GM19463 (cell line): ENCODE measurements at regions not wholly inside any gene's neighbourhood (a gene's known extent, or its start where the extent isn't known, plus 50 kb on each side); places are given as distances from the start of the nearest gene placed in this dataset.
"Not testable (repeated sequence)": the region's sequence is repeated elsewhere in the genome, so short reads cannot be mapped to it uniquely, and the experiment has no call there.

Experiments
- ATAC-seq: cut with Tn5 transposase; IDR thresholded peaks from one replicate; pipeline ENCODE4 v1.9.1; 2021; ENCODE audit warnings: mild to moderate bottlenecking, moderate library complexity; ENCODE audit not compliant: unreplicated experiment

DNA sequence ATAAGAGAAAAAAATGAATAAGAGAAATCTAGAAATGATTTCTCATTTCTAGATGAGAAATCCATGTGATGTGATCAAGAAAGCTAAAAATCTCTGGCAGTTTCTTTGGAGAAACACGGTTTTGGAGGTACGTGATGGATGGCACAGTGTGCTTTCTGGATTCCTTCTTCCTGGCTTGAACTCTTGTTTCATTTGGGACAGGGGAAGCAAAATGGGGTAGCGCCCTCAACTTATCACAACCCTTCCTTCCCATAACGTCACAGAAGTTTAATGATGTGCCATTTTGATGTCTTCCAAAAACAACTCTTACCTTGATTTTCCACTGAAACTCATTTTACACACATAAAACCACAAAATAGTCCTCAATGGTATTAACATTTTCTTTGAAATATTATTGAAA, 1037.3 kb downstream of the ROBO2 start:
- ATAC-seq: no peak

DNA sequence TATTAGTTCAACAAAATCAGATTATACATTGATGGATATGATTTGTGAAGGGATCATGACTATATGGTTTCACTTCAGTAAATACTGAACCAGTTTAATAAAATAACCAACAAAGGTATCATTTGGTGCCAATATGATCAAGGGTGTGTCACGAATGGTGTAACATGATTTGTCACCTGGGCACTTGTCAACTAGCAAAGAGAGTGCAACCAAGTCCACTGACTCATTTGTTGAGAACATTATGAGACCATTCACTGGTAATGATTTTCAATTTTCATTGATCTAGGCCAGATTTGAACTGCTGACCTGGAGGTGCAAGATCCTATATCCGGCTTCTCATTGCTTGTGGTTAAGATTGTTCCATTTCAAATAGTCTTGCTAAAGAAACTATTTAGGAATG, 1037.9 kb downstream of the ROBO2 start:
- ATAC-seq: no peak

DNA sequence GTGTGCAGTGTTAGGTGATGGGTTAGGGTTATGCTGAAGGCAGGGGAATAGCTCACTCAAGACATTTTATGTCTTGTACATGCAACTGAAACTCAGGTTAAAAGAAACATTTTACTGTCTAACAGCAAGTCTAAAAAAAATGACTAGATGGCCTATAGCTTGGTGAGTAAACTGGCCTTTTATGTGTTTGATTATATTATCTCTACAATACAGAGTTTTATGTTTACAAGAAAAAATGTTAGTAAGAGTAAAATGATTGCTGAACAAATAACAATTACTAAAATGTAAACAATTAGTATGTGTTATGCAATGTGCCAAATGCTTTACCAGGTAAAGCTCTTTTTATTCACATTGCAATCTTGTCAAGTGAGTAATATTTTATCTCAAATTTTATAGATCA, 1039.6 kb downstream of the ROBO2 start:
- ATAC-seq: no peak

DNA sequence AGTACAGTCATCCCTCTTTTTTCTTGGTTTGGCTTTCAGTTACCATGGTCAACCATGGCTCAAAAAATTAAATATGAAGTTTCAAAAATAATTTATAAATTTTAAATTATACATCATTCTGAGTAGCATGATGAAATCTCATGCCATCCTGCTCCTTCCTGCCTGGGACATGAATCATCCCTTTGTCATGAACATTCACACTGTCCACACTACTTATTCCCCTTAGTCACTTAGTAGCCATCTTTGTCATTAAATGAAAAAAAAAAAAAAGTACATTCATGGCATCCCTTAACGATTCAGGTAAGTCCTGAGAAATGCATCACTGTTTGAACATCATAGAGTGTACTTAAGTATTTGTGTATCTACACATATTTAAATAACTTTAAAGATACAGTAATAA, 1046.3 kb downstream of the ROBO2 start:
- ATAC-seq: no peak

DNA sequence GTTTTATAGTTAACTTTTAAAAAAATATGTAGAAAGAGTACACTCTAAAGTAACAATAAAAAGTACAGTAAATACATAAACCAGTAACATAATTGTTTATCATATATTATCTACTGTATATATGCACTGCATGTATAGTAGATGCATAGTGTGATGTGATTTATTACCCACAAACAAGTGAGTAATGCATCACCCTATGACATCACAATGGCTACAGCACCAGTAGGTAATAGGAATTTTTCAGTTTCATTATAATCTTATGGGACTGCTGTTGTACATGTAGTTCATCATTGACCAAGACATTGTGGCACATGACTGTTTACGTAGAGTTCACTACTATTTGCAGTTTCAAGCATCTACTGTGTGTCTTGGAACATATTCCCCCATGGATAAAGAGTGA, 1047.2 kb downstream of the ROBO2 start:
- ATAC-seq: no peak

DNA sequence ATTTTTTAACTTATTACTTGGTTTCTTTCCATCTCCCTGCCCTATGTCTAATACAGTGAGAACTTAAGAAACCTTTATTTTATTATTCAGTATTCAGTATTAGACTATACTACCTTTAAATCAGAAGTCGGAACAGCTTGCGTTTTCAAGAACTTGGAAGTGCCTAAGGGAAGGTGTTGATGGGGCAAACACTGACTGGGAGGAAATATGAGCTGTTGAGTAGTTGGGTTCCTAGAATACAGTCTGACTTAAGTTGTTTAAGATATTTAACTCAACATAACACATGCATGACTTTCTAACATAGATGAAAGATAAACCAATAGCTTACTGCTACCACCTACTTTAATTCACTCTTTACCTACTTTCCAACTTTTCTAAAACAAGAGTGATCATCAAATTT, 1048.1 kb downstream of the ROBO2 start:
- ATAC-seq: no peak

DNA sequence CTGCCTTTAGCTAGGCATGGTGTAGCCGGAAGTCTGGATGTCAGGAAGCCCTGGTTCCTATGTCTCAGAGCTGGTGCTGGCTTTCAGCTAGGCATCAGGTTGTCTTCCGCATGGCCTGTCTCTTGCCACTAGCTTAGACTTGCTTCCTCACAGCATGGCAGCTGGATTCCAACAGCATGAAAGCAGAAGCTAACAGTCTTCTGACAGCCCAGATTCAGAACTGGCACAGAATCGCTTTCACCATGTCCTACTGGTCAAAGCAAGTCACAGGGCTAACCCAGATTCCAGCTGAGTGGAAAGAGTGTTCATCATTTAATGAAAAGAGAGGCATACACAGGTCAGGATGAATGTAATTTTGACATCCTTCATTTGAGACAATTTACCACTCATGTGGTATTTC, 1050.5 kb downstream of the ROBO2 start:
- ATAC-seq: no peak

DNA sequence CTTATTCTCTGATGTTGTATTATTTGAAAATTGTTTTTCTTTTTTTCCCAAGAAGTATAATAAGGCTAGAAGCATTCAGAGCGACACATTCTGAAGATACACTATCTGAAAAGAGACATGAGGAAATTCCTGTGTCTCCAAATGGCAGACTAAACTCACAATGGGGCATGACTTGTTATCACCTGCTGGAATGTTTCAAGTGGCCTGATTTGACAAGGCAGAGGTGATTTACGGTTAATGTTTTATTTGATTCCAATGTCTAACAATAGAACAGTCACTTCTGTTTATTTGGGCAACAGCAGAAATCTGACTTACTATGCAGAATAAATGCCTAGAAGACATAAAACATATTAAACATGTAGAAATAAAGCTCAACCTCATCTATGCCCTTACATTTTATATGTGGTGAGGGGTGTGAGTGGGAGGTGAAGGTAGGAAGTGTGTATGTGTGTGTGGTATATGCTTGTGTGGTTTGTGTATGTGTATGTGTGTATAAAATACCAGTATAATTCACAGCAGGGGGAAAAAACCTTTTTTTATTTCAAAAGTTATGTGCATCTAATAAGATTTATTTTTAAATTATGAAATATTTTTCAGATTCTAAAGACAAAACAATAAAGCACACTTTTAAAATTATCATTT, 1051.7 kb downstream of the ROBO2 start:
- no peak for ATAC-seq

DNA sequence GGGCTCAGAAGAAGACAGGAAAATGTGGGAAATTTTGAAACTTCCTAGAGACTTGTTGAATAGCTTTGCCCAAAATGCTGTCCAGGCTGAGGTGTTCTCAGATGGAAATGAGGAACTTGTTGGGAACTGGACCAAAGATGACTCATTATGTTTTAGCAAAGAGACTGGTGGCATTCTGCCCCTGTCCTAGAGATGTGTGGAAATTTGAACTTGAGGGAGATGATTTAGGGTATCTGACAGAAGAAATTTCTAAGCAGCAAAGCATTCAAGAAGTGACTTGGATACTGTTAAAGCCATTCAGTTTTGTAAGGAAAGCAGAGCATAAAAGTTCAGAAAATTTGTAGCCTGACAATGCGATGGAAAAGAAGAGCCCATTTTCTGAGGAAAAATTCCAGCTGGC, 1052.7 kb downstream of the ROBO2 start:
- not testable (repeated sequence) for ATAC-seq

DNA sequence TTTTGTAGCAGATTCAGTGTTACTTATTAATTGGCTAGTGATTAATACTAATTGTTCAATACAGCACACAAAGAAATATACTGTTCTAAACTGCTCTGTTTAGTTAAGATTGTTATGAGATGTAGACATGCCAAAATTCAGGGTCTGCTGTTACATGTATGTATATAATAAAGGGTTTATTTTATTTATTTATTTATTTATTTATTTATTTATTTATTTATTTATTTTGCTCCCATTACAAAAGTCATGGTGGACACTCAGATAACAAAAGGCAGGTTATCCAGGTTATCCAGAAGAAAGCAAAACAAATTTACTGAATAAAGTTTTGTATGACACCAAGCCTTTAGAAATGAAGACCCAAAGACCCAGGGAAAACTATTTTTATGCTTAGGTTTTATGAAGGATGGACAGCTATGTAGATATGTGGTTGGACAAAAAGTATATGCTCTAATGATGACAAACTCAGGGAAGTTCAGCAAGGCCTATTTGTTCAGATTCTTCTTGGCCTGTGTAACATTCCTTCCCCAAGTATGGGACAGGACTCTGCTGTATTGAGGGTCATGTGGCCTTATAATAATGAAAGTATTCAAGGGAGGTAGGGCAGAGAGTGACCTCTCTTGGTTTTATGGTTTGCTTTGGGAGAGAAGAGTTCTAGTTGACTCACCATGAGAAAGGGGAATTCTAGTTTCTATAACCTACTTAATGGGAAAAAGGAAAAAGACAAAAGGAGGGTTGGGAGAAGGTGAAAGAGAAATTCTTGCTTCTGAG, 1056.8 kb downstream of the ROBO2 start:
- ATAC-seq: no peak

DNA sequence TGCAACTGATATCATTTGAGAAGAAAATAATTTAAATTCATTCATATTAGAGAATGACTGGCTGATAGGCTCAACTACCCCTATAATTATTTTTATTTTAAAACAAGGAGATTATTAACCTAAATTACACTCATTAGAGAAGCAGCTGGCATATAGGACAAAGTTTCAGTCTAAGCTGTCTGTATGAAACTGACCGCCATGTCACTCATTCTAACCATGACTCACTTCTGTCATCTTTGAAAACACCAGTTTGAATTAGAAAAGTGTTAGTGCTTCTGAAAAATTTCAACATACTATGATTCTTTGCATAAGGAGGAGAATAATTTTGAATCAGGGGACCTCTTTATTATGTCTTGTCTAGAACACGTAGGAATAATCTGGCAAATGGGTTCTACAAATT, 1058.5 kb downstream of the ROBO2 start:
- no peak for ATAC-seq

DNA sequence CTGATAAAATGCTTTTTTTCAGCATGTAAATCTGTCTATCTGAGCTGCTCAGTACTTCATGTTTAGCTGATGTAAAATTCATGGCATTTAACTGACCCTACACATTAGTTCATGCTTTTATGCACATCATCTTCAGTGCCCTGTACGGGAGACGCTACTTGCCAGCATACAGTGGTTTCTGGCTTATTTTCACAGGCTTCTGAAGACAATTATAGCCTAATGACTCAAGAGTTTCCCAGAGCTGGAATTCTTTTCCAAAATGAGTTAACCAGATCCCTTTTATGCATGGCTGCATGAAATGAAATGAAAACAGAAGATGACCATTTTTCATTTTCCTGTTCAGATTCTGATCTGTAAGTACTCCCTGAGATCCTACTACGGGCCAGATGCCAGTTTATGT, 1061.5 kb downstream of the ROBO2 start:
- ATAC-seq: no peak

DNA sequence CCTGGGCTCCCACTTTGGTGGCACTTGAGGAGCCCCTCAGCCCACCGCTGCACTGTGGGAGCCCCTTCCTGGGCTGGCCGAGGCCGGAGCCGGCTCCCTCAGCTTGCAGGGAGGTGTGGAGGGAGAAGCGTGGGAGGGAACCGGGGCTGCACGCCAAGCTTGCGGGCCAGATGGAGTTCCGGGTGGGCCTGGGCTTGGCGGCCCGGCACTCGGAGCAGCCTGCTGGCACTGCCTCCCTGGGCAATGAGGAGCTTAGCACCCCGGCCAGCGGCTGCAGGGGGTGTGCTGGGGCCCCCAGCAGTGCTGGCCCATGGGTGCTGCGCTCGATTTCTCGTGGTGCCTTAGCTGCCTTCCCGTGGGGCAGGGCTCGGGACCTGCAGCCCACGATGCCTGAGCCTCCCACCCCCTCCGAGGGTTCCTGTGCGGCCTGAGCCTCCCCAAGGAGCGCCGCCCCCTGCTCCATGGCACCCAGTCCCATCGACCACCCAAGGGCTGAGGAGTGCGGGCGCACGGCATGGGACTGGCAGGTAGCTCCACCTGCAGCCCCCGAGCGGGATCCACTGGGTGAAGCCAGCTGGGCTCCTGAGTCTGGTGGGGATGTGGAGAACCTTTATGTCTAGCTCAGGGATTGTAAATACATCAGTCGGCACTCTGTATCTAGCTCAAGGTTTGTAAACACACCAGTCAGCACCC, 1068.5 kb downstream of the ROBO2 start:
- ATAC-seq: not testable (repeated sequence)

DNA sequence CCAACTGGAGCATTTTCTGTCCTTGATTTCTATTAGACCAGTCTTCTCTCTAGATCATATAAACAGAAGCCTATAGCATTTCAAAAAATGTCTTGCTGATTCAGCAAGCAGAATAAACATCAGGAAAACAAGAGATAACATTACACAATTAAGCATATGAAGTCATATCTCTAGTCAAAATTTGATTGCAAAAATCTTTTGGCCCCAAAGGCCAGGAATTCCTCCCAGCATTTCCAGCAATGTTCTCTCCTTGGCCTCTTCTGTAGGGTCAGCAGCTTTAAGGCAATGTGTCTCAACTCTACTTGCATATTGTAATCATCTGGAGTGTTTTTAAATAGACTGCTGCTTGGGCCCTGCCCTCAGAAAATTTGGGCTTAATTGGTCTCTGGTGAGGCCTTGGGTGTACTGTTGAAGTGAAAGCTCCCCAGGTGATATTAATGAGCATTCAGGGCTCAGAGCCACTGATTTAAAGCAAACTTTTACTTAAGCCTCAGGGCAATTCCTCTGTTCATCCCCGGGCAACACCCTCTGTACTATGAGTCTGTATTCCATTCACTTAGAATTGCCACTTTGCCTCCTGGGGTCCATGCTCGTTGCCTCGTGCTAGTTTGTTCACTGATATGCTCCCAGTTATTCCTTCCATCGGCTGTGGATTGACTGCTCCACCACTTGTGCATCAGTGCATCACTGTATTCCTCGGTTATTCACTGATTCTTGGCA, 1072.6 kb downstream of the ROBO2 start:
- ATAC-seq: no peak

DNA sequence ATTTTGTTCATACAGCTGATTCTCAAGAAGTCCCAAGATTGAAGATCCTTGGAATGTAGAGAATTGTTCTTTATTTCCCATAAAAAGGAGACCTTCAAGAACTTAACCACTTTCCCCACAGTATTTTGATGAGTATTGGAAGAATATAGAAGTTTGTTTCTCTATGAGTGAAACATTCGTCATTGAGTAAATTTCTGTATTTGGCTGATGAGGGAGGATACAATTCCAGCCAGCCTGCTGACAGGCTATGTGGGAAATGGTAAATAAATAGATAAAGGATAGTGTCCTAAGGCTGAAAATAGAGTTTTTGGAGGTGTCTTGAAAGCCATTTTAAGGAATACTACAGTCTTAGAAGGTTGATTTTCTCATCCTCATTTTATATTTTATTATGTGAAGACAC, 1076.1 kb downstream of the ROBO2 start:
- no peak for ATAC-seq

DNA sequence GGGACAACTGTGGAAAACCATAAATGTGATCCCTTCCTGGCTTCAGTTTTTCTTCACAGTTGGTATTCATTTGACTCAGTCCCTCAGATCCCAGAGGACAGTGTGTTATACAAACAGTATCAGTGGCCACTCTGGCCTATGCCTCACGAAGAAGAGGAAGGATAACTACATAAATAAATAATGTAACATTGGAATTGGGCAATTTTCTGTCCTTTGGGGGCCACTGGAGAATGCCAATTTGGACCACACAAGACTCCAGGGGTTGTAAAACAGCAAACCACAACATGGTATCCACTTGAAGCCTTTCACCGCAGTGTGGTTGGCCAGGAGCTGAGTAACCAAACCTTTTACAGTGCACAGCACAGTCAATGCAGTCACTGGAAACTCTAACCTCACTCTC, 1077.0 kb downstream of the ROBO2 start:
- ATAC-seq: no peak

DNA sequence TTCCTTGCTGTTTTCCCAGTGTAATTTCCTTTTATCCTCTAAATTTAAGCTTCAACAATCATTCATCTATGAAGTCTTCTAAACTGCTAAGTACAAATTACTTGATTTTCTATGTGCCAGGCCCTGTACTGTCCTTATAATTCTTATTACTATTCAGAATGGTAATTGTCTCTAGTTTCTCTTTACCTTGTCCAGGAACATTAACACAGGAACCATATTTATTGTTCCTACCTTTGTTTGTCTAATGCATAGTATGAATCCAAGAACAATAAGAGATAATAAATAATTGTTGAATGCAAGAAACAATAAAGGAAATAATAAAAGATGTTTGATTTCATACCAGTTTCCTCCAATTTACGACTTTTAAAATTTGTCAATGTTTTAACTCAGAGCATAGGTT, 1083.2 kb downstream of the ROBO2 start:
- no peak for ATAC-seq

DNA sequence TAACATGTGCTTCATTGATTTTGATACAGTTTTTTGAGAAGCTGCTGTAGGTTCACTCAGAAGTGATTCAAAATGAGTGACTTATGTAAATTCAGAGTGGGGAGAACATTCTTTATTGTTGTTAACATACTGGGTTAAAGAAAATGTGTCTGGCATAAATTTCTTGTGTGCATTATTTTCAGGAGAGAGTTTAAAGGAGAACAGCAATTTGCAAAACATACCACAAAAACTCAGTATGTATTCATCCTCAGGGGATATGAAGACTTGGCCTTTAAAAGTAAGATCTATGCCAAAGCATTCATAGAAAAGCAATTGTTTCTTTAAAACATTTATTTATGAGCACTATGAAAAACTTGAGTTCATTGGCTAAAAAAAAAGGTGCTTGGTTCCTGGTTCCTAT, 1089.8 kb downstream of the ROBO2 start:
- ATAC-seq: no peak

DNA sequence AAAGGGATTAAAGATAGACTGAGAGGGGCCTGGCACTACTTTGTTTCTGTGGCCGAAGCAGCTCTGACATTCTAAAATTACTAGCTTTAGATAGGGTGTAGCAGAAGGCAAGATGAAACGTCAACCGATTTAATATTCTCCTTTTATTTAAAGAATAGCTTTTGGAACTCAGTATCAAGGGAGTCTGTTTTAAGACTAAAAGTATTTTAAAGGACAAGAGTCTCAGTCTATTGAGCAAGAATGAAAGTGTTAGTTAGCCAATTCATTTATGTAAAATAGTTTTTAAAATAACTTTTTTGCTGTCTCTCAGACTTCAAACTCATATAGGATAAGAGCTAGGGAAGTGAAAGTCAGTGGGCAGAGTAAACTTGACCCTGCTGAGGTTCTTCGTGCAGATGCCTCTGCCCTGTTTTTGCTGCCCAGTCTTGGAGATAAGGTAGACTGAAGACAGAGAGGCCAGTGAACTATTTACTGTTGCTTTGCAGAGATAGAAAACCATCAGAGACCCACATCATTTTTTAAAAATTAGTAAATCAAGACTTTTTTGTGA, 1090.9 kb downstream of the ROBO2 start:
- ATAC-seq: no peak

DNA sequence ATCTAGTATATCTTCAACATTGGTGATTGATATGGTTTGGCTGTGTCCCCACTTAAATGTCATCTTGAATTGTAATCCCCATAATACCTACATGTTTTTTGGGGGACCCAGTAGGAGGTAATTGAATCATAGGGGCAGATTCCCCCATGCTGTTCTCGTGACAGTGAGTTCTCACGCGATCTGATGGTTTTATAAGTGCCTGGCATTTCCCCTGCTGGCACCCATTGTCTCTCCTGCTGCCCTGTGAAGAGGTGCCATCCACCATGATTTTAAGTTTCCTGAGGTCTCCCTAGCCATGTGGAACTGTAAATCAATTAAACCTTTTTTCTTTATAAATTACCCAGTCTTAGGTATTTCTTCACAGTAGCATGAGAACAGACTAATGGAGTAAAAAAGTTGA, 1094.6 kb downstream of the ROBO2 start:
- ATAC-seq: no peak

DNA sequence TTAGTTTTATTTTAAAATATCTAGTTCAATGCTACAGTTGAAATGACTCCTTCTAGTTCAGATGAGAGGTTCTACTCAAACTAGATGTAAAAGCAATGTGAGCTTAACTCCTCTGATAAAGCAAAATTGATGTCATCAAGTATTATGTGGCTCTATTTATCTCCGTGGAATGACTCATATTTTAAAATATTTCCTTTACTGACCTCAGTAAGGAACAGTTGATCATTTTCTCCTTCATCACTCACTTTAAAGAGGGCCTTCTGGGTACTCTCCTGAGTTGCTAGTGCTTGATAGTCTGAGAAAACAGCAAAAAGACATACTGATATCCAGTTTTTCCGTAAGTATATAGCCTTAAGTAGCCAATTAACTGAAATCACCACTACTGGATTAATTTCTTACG, 1099.3 kb downstream of the ROBO2 start:
- no peak for ATAC-seq
